K562 (cell line): ENCODE measurements at regions not wholly inside any gene's neighbourhood (a gene's known extent, or its start where the extent isn't known, plus 50 kb on each side); places are given as distances from the start of the nearest gene placed in this dataset.

Experiments used
- ATAC-seq: fragments of 200-7000 bp; cut with Tn5 transposase; 3 replicates; pipeline ENCODE4 v1.9.1; 2020; ENCODE audit warnings: moderate library complexity
- BruUV-seq: library from RNA; stranded (reverse); fragments of 400-500 nt; replicated peaks from 2 replicates; lab custom pipeline; 2021; lab: Mats Ljungman, UMichigan
- CTCF ChIA-PET: fragments of 300-600 bp; formaldehyde crosslinking; extraction: SDS; loops from one replicate; lab custom pipeline; 2021; ENCODE audit warnings: low intra/inter-chr PET ratio; lab: Yijun Ruan, JAX
- POLR2A ChIA-PET: fragments of 300-600, 350-650 bp; sonication (Branson Sonifier 250); formaldehyde crosslinking; extraction: SDS; loops from one replicate; lab custom pipeline; 2021; ENCODE audit warnings: antibody characterized with exemption, inconsistent platforms; lab: Yijun Ruan, JAX
- DNase-seq, 4 experiments: peaks; one replicate each; pipeline versions ENCODE4 v3.0.0 to v3.0.0-alpha.2; 2011 to 2018; ENCODE audit warnings: low spot score in 3 of 4, mixed read lengths in 3 of 4; ENCODE audit errors: extremely low read depth in 1 of 4
- FAIRE-seq: peaks from 2 replicates; lab custom pipeline; 2011; peaks lifted over from hg19 to GRCh38; lab: Jason Lieb, UNC
- H2AFZ ChIP-seq: 2 replicates; pipeline ENCODE4 v1.6.0; 2011; ENCODE audit warnings: low read depth, low read length, control low read depth, inconsistent platforms
- H3K27ac ChIP-seq: fragments of 200-600 bp; 3 replicates; pipeline ENCODE4 v1.8.0; 2011; ENCODE audit warnings: low read depth, mild to moderate bottlenecking, control low read depth, inconsistent platforms, low read length, moderate library complexity, mixed read lengths; ENCODE audit errors: extremely low read depth
- H3K27me3 ChIP-seq, 2 experiments: fragments of 300-600 bp in 1 of 2; 2 replicates in 1 of 2; 3 replicates in 1 of 2; pipeline versions ENCODE4 v1.6.0 to v1.8.0; 2011; ENCODE audit warnings: inconsistent platforms in 2 of 2, low read length in 2 of 2, mild to moderate bottlenecking in 1 of 2, mixed read lengths in 1 of 2, moderate library complexity in 1 of 2; ENCODE audit not compliant: control insufficient read depth in 2 of 2, insufficient read depth in 2 of 2
- H3K36me3 ChIP-seq: fragments of 300-600 bp; 3 replicates; pipeline ENCODE4 v1.8.0; 2011; ENCODE audit warnings: mild to moderate bottlenecking, low read length, inconsistent platforms; ENCODE audit not compliant: control insufficient read depth, insufficient read depth
- H3K4me1 ChIP-seq, 2 experiments: fragments of 200-600 bp in 1 of 2; replicated peaks in 1 of 2; 2 replicates in 1 of 2; 3 replicates in 1 of 2; pipeline versions ENCODE4 v1.5.1 to v1.8.0; 2011; ENCODE audit warnings: inconsistent platforms in 2 of 2, low read length in 2 of 2, mild to moderate bottlenecking in 1 of 2, mixed read lengths in 1 of 2, moderate library complexity in 1 of 2; ENCODE audit not compliant: control insufficient read depth in 2 of 2, insufficient read depth in 2 of 2
- H3K4me2 ChIP-seq: 2 replicates; pipeline ENCODE4 v1.6.1; 2011; ENCODE audit warnings: low read length, control low read depth, inconsistent platforms, mixed read lengths; ENCODE audit not compliant: insufficient read depth
- H3K4me3 ChIP-seq: fragments of 200-600 bp; sonication (generic), shearing (Covaris generic); 2 replicates; pipeline ENCODE4 v1.5.1; 2016; ENCODE audit warnings: control low read depth, inconsistent platforms
- H3K79me2 ChIP-seq: fragments of 200-600 bp; 3 replicates; pipeline ENCODE4 v1.8.0; 2011; ENCODE audit warnings: low read length, inconsistent platforms; ENCODE audit not compliant: control insufficient read depth, insufficient read depth
- H3K9ac ChIP-seq, 2 experiments: 2 replicates each; pipeline versions ENCODE4 v1.6.0 to v1.6.1; 2011; ENCODE audit warnings: low read depth in 2 of 2, low read length in 2 of 2, control low read depth in 1 of 2, inconsistent platforms in 1 of 2, mild to moderate bottlenecking in 1 of 2, mixed read lengths in 1 of 2; ENCODE audit not compliant: insufficient read depth in 1 of 2
- H3K9me1 ChIP-seq: one replicate; pipeline ENCODE4 v1.6.0; 2011; ENCODE audit warnings: inconsistent platforms, mild to moderate bottlenecking, low read length, moderate library complexity; ENCODE audit not compliant: control insufficient read depth, insufficient read depth
- H3K9me3 ChIP-seq: replicated peaks from 2 replicates; pipeline ENCODE4 v1.5.1; 2011; ENCODE audit warnings: low read depth, low read length, inconsistent platforms; ENCODE audit not compliant: control insufficient read depth, insufficient read depth
- H4K20me1 ChIP-seq: replicated peaks from 2 replicates; pipeline ENCODE4 v1.6.1; 2011; ENCODE audit warnings: low read length, inconsistent platforms, mixed read lengths; ENCODE audit not compliant: control insufficient read depth, insufficient read depth
- PHF20 ChIP-seq: fragments of 450-650 bp; IDR thresholded peaks from 2 replicates; pipeline ENCODE4 v1.6.1; 2018; ENCODE audit not compliant: partially characterized antibody
- TAL1 ChIP-seq: fragments of 450-650 bp; IDR thresholded peaks from 2 replicates; pipeline ENCODE4 v1.6.1; 2016; ENCODE audit warnings: mild to moderate bottlenecking
- U2AF2 ChIP-seq: fragments of 200-400 bp; formaldehyde crosslinking; optimal IDR thresholded peaks from 2 replicates; pipeline ENCODE3; 2017; ENCODE audit warnings: low read depth, mild to moderate bottlenecking, low read length
- WGBS: fragments of 100-300 bp; shearing (Covaris generic); methylation state at CpG from one replicate; pipeline ENCODE4 v1.1.6; 2016; ENCODE audit warnings: low coverage, mixed read lengths; ENCODE audit not compliant: insufficient coverage; ENCODE audit errors: missing lambda C conversion rate; 5-methylcytosine and 5-hydroxymethylcytosine counted together
- in situ Hi-C: fragments of 300-500 bp; cut with MboI; formaldehyde crosslinking; loops from 4 replicates; pipeline ENCODE4 v1.15.0; 2018; ENCODE audit warnings: inconsistent platforms, mixed read lengths
- intact Hi-C: fragments of 100-400 bp; cut with micrococcal nuclease; formaldehyde crosslinking; loops from 2 replicates; pipeline ENCODE4 v1.14.2; 2022

DNA sequence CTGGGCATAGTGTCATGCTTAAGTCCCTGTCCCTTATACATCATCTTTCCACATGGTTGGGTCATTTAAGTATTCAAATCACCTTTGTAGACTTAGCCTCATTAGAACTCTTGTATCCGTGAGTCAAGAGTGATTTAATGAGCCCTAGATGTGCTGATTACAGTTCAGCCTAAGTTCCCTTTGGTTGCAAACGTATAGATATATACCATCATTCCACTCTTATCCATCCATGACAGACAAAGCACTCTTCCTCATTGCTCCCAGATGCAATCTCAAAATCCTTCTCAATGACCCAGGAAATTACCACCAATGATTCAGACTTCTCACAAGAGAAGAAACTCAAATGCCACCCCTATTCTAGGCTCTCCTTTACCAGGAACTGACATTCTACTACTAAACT lies 50.2 kb upstream of the C3orf49 start:
- ATAC-seq, result no peak
- BruUV-seq, result no TSS peak
- H3K4me3 ChIP-seq, result no peak overlapping the region
- no peaks in the 10 kb centered on the region for H3K9me1 ChIP-seq
- no peak for TF ChIP-seq TAL1
- no peak for TF ChIP-seq U2AF2
- no peak for TF ChIP-seq PHF20
- no peak overlapping the region for H2AFZ ChIP-seq
- H3K27ac ChIP-seq, result no peak overlapping the region
- no peaks in the 10 kb centered on the region for H3K27me3 ChIP-seq
- POLR2A ChIA-PET, result no interaction called here
- in situ Hi-C loops, result no loop called here
- H3K9ac ChIP-seq, result no peak overlapping the region
- intact Hi-C loops, result no loop called here
- CTCF ChIA-PET, result no interaction called here
- no peaks in the 10 kb centered on the region for H4K20me1 ChIP-seq
- H3K9me3 ChIP-seq, result no peaks in the 10 kb centered on the region
- H3K4me2 ChIP-seq, result no peak overlapping the region
- no peak for FAIRE-seq
- no peaks in the 10 kb centered on the region for H3K36me3 ChIP-seq
- no peaks in the 10 kb centered on the region for H3K79me2 ChIP-seq
- no peaks in the 10 kb centered on the region for H3K4me1 ChIP-seq
- WGBS, result 4% methylated on average over 2 of the region's 2 CpGs
- DNase-seq, result no peak
